PC-9 (cell line): ENCODE measurements at regions not wholly inside any gene's neighbourhood (a gene's known extent, or its start where the extent isn't known, plus 50 kb on each side); places are given as distances from the start of the nearest gene placed in this dataset.

ENCODE experiments used
- EZH2 ChIP-seq: fragments of 200-600 bp; sonication (generic); IDR thresholded peaks from 2 replicates; pipeline ENCODE4 v1.8.0; 2017; ENCODE audit warnings: antibody characterized with exemption, low read depth
- TF ChIP-seq, protein P1 (sequence below): fragments of 200-600 bp; sonication (generic); conservative IDR thresholded peaks from 2 replicates; pipeline ENCODE4 v1.6.1; 2017; ENCODE audit warnings: mixed run types, antibody characterized with exemption, mild to moderate bottlenecking, moderate library complexity

DNA sequence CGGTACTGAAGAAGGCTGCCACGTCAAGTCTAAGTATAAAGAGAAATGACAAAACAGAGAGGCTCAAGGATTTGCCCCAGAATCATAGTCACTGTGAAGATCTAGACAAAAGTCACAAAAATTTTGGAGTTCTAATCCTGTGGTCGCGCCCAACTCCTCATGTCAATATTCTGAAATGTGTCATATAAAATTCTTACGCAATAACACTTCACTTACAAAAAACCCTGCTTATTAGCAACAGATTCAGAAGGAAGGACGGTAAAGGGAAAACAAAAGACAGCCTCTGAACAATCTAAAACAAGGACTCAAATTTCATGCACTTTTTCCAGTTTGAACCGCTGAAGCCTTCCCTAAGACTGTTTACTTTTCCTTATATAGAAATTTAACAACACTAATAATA is 94.7 kb downstream of the TSPAN8 start:
- no peak for TF ChIP-seq EZH2
- TF ChIP-seq, protein P1, sequence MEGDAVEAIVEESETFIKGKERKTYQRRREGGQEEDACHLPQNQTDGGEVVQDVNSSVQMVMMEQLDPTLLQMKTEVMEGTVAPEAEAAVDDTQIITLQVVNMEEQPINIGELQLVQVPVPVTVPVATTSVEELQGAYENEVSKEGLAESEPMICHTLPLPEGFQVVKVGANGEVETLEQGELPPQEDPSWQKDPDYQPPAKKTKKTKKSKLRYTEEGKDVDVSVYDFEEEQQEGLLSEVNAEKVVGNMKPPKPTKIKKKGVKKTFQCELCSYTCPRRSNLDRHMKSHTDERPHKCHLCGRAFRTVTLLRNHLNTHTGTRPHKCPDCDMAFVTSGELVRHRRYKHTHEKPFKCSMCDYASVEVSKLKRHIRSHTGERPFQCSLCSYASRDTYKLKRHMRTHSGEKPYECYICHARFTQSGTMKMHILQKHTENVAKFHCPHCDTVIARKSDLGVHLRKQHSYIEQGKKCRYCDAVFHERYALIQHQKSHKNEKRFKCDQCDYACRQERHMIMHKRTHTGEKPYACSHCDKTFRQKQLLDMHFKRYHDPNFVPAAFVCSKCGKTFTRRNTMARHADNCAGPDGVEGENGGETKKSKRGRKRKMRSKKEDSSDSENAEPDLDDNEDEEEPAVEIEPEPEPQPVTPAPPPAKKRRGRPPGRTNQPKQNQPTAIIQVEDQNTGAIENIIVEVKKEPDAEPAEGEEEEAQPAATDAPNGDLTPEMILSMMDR: no peak
